Esophagus squamous epithelium (tissue), 5 donors: ENCODE measurements at regions not wholly inside any gene's neighbourhood (a gene's known extent, or its start where the extent isn't known, plus 50 kb on each side); places are given as distances from the start of the nearest gene placed in this dataset.

Experiments used
- DNase-seq: peaks from one replicate; lab custom pipeline; 2025; lab: John Stamatoyannopoulos, UW
- H3K27ac ChIP-seq, 4 donors: fragments of 200-600 bp; sonication (generic); one replicate each; pipeline ENCODE4 v1.5.1; 2016 to 2019; ENCODE audit warnings: mild to moderate bottlenecking in 1 of 4
- H3K27me3 ChIP-seq, 4 donors: fragments of 200-600 bp; sonication (generic); 1 replicate in 3 of 4; 2 replicates in 1 of 4; pipeline versions ENCODE4 v1.5.1 to v1.6.0; 2017 to 2021; ENCODE audit warnings: antibody characterized with exemption in 1 of 4
- H3K36me3 ChIP-seq, 3 donors: fragments of 200-600 bp; sonication (generic); one replicate each; pipeline ENCODE4 v1.5.1; 2016 to 2019
- H3K4me1 ChIP-seq, 3 donors: fragments of 200-600 bp; sonication (generic); one replicate each; pipeline ENCODE4 v1.5.1; 2017 to 2019
- H3K4me3 ChIP-seq, 4 donors: fragments of 200-600 bp; sonication (generic); 1 replicate in 3 of 4; 2 replicates in 1 of 4; pipeline ENCODE4 v1.5.1; 2016 to 2019; ENCODE audit warnings: mild to moderate bottlenecking in 2 of 4, moderate library complexity in 1 of 4
- H3K9me3 ChIP-seq, 3 donors: fragments of 200-600 bp; sonication (generic); one replicate each; pipeline ENCODE4 v1.5.1; 2016 to 2019
- POLR2A ChIP-seq, 4 donors: fragments of 450-650 bp; IDR thresholded peaks; one replicate each; pipeline ENCODE4 v1.6.1; 2017; ENCODE audit warnings: antibody characterized with exemption in 4 of 4, mild to moderate bottlenecking in 4 of 4, moderate library complexity in 3 of 4
- WGBS, 2 donors: methylation state at CpG; one replicate each; pipeline ENCODE4 v1.1.5; 2018; 5-methylcytosine and 5-hydroxymethylcytosine counted together
- intact Hi-C: fragments of 100-400 bp; cut with DNase I; formaldehyde crosslinking; loops from one replicate; pipeline ENCODE4 v1.15.0; 2022
- TF ChIP-seq, protein P1 (sequence below), 6 experiments: fragments of 450-650 bp in 4 of 6; fragments of 200-600 bp in 2 of 6; sonication (generic) in 2 of 6; IDR thresholded peaks; one replicate each; pipeline ENCODE4 v1.5.1; 2016 to 2019; ENCODE audit warnings: antibody characterized with exemption in 6 of 6, mild to moderate bottlenecking in 4 of 6, moderate library complexity in 4 of 6
- donor health status: DM: yes; HTN: yes; CAD: no.

- WGBS, 2 donors = 76 to 78% methylated on average over 16 to 18 of the region's 18 CpGs
- Histone ChIP-seq H3K27ac (no peak overlapping the region), H3K4me3 (no peak overlapping the region), H3K27me3 (peaks cover 0 to 44% (median 0%) of the 10 kb centered on the region in 4 donors), H3K36me3 (no peaks in the 10 kb centered on the region), H3K9me3 (no peaks in the 10 kb centered on the region), H3K4me1 (no peaks in the 10 kb centered on the region)
- intact Hi-C loops = no loop called here
- no peak for DNase-seq
- no peak for TF ChIP-seq POLR2A (IDR thresholded peaks at IDR 0.05)
- TF ChIP-seq, protein P1, sequence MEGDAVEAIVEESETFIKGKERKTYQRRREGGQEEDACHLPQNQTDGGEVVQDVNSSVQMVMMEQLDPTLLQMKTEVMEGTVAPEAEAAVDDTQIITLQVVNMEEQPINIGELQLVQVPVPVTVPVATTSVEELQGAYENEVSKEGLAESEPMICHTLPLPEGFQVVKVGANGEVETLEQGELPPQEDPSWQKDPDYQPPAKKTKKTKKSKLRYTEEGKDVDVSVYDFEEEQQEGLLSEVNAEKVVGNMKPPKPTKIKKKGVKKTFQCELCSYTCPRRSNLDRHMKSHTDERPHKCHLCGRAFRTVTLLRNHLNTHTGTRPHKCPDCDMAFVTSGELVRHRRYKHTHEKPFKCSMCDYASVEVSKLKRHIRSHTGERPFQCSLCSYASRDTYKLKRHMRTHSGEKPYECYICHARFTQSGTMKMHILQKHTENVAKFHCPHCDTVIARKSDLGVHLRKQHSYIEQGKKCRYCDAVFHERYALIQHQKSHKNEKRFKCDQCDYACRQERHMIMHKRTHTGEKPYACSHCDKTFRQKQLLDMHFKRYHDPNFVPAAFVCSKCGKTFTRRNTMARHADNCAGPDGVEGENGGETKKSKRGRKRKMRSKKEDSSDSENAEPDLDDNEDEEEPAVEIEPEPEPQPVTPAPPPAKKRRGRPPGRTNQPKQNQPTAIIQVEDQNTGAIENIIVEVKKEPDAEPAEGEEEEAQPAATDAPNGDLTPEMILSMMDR (IDR thresholded peaks at IDR 0.05) = no peak
Observed at GRCh38 chr14:104474495-104475213, 104.9 kb upstream of the C14orf180 start.

GRCh38 chr14:104475256-104475655 is 104.3 kb upstream of the C14orf180 start:
- no peak for TF ChIP-seq POLR2A (IDR thresholded peaks at IDR 0.05)
- TF ChIP-seq, protein P1 (IDR thresholded peaks at IDR 0.05) = no peak

DNA sequence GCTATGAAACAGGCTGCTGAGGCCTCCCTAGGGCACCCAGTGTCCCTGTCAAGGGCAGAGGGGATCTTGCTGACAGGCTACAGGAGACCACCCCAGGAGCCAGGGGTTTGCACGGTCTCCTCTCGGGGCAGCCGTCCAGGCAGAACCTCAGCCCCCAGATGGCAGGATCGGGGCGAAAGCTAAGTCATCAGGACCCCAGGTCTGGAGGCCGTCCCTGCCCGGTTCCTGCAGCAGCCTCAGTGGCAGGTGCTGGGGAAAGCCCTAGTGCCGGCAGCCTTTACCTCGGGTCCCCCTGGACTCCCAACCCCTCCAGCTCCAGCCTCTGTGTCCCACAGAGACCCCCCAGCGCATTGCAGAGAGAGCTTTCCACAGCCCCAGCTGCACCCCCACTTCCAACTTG is 103.8 kb upstream of the C14orf180 start:
- WGBS, 2 donors = no CpG with 5 or more reads among the region's 10 CpGs

More at GRCh38 chr14:104475256-104475655, 104.3 kb upstream of the C14orf180 start:
- Histone ChIP-seq H3K27ac (no peak overlapping the region), H3K27me3 (peaks cover 0 to 44% (median 0%) of the 10 kb centered on the region in 4 donors), H3K9me3 (no peaks in the 10 kb centered on the region), H3K4me3 (no peak overlapping the region), H3K36me3 (no peaks in the 10 kb centered on the region), H3K4me1 (no peaks in the 10 kb centered on the region)
- intact Hi-C loops = no loop called here
- no peak for DNase-seq
- WGBS, 2 donors = 69 to 81% methylated on average over 3 to 4 of the region's 12 CpGs

GRCh38 chr14:104476437-104476836 is 103.1 kb upstream of the C14orf180 start:
- Histone ChIP-seq H3K4me1 (no peaks in the 10 kb centered on the region), H3K27ac (no peak overlapping the region), H3K4me3 (no peak overlapping the region), H3K9me3 (peaks cover 0 to 5% (median 0%) of the 10 kb centered on the region in 3 donors), H3K36me3 (no peaks in the 10 kb centered on the region), H3K27me3 (peaks cover 0 to 36% (median 0%) of the 10 kb centered on the region in 4 donors)
- no peak for DNase-seq
- intact Hi-C loops = no loop called here
- WGBS, 2 donors = no CpG with 5 or more reads among the region's 10 CpGs
- no peak for TF ChIP-seq POLR2A (IDR thresholded peaks at IDR 0.05)
- TF ChIP-seq, protein P1 (IDR thresholded peaks at IDR 0.05) = no peak

More for the DNA sequence above, 103.8 kb upstream of the C14orf180 start:
- Histone ChIP-seq H3K9me3 (no peaks in the 10 kb centered on the region), H3K4me1 (no peaks in the 10 kb centered on the region), H3K36me3 (no peaks in the 10 kb centered on the region), H3K27ac (no peak overlapping the region), H3K4me3 (no peak overlapping the region), H3K27me3 (peaks cover 0 to 40% (median 0%) of the 10 kb centered on the region in 4 donors)
- no peak for TF ChIP-seq POLR2A (IDR thresholded peaks at IDR 0.05)
- TF ChIP-seq, protein P1 (IDR thresholded peaks at IDR 0.05) = no peak
- intact Hi-C loops = no loop called here
- no peak for DNase-seq

GRCh38 chr14:104477117-104477623 is 102.4 kb upstream of the C14orf180 start:
- Histone ChIP-seq H3K9me3 (peaks cover 0 to 11% (median 3%) of the 10 kb centered on the region in 3 donors), H3K4me1 (no peaks in the 10 kb centered on the region), H3K4me3 (no peak overlapping the region), H3K27me3 (peaks cover 0 to 36% (median 0%) of the 10 kb centered on the region in 4 donors), H3K27ac (no peak overlapping the region), H3K36me3 (no peaks in the 10 kb centered on the region)
- no peak for DNase-seq
- 87% methylated on average over 5 of the region's 15 CpGs; no CpG with 5 or more reads in 1 of the 2 donors for WGBS, 2 donors
- TF ChIP-seq, protein P1 (IDR thresholded peaks at IDR 0.05) = no peak
- TF ChIP-seq POLR2A (IDR thresholded peaks at IDR 0.05) = no peak
- intact Hi-C loops = no loop called here
